DOHH2 (cell line): ENCODE measurements at regions not wholly inside any gene's neighbourhood (a gene's known extent, or its start where the extent isn't known, plus 50 kb on each side); places are given as distances from the start of the nearest gene placed in this dataset.
A peak's percentile ranks its signal among the peaks of the same experiment; 100 is the strongest.

ENCODE experiments used
- CTCF ChIP-seq: fragments of 200-600 bp; sonication (generic); IDR thresholded peaks from one replicate; pipeline ENCODE4 v1.5.1; 2014; ENCODE audit warnings: antibody characterized with exemption, mild to moderate bottlenecking, low read depth, low read length; ENCODE audit not compliant: poor library complexity, severe bottlenecking
- EZH2phosphoT487 ChIP-seq: fragments of 200-600 bp; sonication (generic); IDR thresholded peaks from 2 replicates; pipeline ENCODE4 v1.6.1; 2017; ENCODE audit warnings: borderline replicate concordance, mild to moderate bottlenecking, antibody characterized with exemption, low read length, moderate library complexity, mixed read lengths

- TF ChIP-seq EZH2phosphoT487 = no peak
- TF ChIP-seq CTCF = peak; percentile 70
These were observed 133.5 kb upstream of the PRSS58 start for GRCh38 chr7:142391191-142391992.
